HG02623 (cell line): ENCODE measurements at regions not wholly inside any gene's neighbourhood (a gene's known extent, or its start where the extent isn't known, plus 50 kb on each side); places are given as distances from the start of the nearest gene placed in this dataset.

Experiments used
- ATAC-seq: cut with Tn5 transposase; IDR thresholded peaks from one replicate; pipeline ENCODE4 v1.9.1; 2021; ENCODE audit warnings: moderate library complexity; ENCODE audit not compliant: unreplicated experiment

GRCh38 chr2:120948662-120949011 lies 213.0 kb downstream of the GLI2 start:
- ATAC-seq: no peak

DNA sequence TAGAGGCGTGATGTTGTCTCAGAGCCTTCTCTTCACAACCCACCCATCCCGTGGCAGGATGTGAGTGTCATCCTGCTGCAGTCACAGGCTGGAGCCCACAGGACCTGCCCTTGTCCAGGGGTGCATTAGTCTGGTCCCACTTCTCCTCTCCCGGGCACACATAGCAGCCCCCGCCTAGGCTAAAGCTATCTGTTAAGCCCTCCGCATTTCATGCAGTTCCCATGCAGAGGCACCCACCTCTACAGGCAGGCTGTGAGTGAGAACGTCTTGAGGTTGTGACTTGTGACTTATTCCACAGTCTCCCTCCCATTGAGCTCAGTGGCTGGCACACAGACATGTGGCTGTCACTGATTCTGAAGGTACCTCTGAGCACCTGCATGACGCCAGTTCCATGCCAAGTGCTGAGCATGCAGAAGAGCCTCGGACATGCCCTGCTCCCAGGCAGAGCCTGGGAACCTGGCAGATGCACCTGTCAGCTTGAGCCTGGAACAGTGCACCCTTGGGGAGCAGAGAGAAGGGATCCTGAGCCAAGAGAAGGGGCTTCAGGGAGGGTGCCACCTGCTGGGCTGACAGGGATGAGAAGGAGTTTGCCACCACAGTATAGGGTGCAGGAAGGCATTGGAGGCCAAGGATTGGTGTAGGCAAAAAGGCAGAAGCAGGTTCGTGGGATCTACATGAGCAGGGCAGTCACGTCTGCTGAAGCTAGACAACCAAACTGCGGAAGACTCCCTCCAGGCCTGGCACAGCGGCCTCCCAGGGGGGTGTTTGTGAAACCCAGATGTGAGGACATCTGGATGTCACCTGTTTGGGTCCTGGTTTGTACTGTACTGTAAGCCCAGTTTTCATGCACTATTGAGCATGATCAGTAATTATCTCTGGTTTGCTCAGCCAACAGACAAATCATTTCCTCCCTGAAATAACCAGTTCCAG lies 213.6 kb downstream of the GLI2 start:
- ATAC-seq: no peak

- no peak for ATAC-seq
Observed at GRCh38 chr2:120949957-120950590, 214.4 kb downstream of the GLI2 start.

DNA sequence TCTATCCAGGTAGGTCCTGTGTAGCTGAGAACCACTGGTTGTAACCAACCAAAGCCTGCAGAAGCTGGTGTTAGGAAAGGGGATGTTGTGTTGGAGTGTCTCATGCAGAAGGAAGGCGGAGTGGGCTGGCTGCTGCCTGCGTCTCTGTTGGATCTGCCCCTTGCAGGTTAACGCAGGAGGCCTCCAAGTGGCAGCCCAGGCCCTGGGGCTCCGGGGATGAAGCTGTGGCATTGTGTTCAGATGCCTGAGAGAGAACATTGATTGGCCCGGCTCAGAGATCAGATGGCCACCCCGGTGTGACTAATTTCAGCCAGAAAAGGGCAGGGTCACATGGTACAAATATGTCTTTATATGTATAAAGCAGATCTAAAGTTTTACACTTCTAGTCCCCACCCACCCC lies 216.0 kb downstream of the GLI2 start:
- no peak for ATAC-seq

DNA sequence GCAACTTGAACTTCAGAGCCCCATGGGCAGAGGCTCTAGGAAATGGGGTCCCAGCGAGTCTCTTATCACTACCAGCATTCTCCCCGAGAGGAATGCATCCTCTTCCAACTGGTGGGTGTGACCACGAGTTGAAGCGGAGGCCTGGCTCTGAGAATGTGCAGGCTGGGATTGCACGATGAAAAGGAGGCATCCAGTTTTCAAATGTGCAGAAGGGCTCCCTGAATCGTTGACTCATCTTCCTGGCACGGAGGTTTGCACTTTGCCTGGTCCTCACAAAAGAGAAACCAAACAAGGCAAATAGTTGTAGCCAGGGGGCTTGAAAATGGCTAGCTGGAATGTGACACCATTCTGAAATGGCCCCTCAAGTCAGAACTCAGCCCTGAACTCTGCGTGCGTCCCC lies 216.7 kb downstream of the GLI2 start:
- no peak for ATAC-seq

- no peak for ATAC-seq
Observed at GRCh38 chr2:120953066-120953756, 217.5 kb downstream of the GLI2 start.

DNA sequence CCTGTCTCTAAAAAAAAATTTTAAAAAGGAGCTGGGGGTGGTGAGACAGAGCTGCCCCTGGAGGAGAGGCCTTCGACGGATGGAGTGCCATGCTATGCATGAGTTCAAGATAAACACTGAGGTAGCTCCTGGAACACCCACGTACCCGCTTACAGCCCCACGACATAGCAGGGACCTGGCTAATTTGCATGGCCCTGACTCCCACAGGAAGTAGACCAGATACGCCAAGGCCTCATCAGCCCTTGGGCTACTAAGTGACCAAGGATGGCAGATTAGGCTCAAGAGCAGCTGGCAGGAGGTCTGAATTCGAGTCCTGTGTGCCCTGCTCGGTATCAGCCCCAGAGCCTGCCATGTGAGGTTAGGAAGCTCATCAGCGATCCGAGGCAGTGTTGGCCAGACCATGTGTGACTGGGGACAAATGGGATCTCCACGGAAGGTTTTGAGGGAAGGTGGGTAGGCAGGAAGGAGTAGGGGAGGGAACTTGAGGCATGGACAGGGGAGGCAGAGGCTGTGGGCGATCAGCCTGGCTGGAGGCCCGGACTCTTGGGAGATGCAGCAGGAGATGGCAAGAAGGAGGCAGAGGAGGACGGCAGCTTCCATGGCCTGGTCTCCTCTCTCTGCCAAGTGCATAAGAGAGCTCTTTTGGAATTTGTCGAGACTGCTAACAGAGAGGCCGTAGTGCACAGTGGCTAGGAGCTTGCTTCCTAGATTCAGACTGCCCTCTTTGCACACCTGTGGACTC lies 218.3 kb downstream of the GLI2 start:
- ATAC-seq: no peak

GRCh38 chr2:120954939-120955338 lies 219.3 kb downstream of the GLI2 start:
- no peak for ATAC-seq

DNA sequence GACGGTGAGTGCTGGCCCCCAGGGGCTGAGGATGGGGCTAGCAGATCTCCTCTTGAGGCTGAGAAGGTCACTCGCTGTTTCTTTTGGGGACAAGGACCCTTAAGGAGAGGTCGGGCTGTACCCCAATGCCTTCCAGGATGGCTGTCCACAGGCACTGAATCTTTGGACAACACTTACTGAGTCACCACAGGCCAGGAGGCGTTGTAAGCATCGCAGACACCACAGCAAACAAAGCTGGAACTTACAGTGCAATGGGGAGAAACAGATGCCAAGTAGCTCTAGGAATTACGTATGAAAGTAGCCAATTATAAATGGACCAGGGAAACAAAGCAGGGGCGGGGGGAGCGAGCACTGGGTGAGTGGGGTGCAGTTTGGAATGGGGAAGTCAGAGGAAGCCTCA lies 219.8 kb downstream of the GLI2 start:
- no peak for ATAC-seq

DNA sequence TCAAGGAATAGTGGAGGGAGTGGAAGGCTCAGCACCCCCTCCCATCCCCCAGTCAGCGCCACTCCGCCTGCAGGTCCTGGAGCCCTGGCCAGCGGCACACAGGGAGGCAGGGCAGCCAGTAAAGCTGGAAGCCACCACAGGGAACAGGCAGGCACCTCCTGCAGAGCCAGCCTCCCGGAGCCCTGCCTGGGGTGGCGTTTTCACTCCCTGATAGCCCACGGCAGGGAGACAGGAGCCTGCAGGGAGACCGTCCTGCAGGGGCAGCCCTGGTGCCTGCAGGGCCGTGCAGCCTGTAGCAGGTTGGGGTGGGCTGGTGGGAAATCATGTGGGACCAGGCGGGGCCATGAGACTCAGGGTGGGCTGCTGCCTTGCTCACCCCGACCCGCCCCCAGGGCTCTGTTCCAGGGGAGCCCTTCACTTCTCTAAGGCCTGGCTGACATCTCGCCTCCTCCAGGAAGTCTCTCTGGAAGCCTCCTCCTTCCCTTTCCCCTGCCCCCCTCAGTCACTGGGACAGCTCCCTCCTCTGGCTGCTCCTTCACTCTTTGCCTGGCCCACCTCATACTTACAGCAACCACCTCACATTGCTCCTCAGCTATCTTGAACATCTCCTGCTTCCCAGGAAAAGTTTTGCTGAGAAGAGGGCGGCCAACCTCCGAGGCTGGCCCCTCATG lies 221.0 kb downstream of the GLI2 start:
- no peak for ATAC-seq

GRCh38 chr2:120957905-120958304 lies 222.2 kb downstream of the GLI2 start:
- ATAC-seq: no peak

- no peak for ATAC-seq
Observed at GRCh38 chr2:120958623-120959366, 223.1 kb downstream of the GLI2 start.

GRCh38 chr2:120959426-120959825 lies 223.8 kb downstream of the GLI2 start:
- no peak for ATAC-seq

- no peak for ATAC-seq
Observed at GRCh38 chr2:120960770-120961366, 225.2 kb downstream of the GLI2 start.

DNA sequence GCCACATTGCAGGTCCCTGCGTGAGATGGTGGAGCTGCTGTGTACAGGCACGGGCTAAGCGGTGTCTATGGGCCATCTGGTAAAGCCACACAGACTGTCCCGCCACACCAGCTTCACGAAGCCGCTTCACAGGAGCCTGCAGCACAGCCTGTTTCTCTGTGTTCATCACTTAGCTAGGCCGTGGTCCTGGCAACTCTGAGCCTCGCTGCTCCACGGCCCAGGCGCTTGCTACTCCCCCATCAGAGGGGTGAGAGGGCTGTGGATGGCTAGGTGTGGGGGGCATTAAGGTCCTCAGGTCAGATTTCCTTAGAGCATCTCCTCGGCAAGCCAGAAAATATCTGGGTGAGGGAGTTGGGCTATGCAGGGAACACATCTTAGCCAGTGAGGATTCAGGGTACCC lies 225.7 kb downstream of the GLI2 start:
- no peak for ATAC-seq

GRCh38 chr2:120963997-120964705 lies 228.5 kb downstream of the GLI2 start:
- ATAC-seq: no peak

DNA sequence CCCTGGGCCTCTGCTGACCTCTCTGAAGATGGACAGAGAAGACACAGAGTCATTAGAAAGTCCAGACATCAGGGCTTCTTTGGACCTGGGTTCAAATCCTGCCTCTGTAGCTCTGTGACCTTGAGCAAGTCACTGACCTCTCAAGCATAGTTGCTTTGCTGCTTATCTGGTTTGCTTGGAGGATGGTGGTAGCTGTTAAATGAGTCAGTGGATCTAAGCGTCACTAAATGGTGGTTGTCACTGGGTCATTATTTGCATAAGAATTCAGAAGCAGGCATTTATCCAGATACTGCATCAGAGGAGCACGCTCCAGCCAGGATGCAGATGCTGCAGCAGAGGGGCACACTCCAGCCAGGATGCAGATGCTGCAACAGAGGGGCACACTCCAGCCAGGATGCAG lies 229.2 kb downstream of the GLI2 start:
- ATAC-seq: no peak

GRCh38 chr2:120966510-120967254 lies 231.0 kb downstream of the GLI2 start:
- ATAC-seq: no peak
